GM12865 (cell line): ENCODE measurements at regions not wholly inside any gene's neighbourhood (a gene's known extent, or its start where the extent isn't known, plus 50 kb on each side); places are given as distances from the start of the nearest gene placed in this dataset.

Experiments
- DNase-seq: peaks from one replicate; pipeline ENCODE4 v3.0.0; 2010; ENCODE audit warnings: low read depth
- H3K4me3 ChIP-seq: 2 replicates; pipeline ENCODE4 v1.5.1; 2011; ENCODE audit warnings: mild to moderate bottlenecking, low read depth, low read length, control low read depth
- CTCF ChIP-seq: IDR thresholded peaks from 2 replicates; pipeline ENCODE4 v1.5.1; 2011; ENCODE audit warnings: low read length, control low read depth, low read depth, inconsistent platforms; ENCODE audit not compliant: insufficient read depth; ENCODE audit errors: missing control alignments

- no peak for DNase-seq
- no peak overlapping the region for H3K4me3 ChIP-seq
- no peak for TF ChIP-seq CTCF
These were observed 108.4 kb downstream of the XCL2 start for GRCh38 chr1:168435439-168435838.

GRCh38 chr1:168433238-168433637 is 110.6 kb downstream of the XCL2 start:
- no peak for DNase-seq
- no peak for TF ChIP-seq CTCF
- no peak overlapping the region for H3K4me3 ChIP-seq

- DNase-seq = no peak
- H3K4me3 ChIP-seq = no peak overlapping the region
- TF ChIP-seq CTCF = no peak
These were observed 111.9 kb downstream of the XCL2 start for GRCh38 chr1:168431882-168432281.

GRCh38 chr1:168430321-168430720 is 113.5 kb downstream of the XCL2 start:
- no peak for DNase-seq

GRCh38 chr1:168428063-168428731 is 115.6 kb downstream of the XCL2 start:
- DNase-seq = no peak
- no peak for TF ChIP-seq CTCF

More at GRCh38 chr1:168430321-168430720, 113.5 kb downstream of the XCL2 start:
- TF ChIP-seq CTCF = no peak
- H3K4me3 ChIP-seq = no peak overlapping the region

GRCh38 chr1:168427051-168427450 is 116.7 kb downstream of the XCL2 start:
- no peak for DNase-seq
- no peak overlapping the region for H3K4me3 ChIP-seq
- no peak for TF ChIP-seq CTCF

More at GRCh38 chr1:168428063-168428731, 115.6 kb downstream of the XCL2 start:
- no peak overlapping the region for H3K4me3 ChIP-seq

GRCh38 chr1:168424281-168424680 is 119.5 kb downstream of the XCL2 start:
- DNase-seq = no peak
- no peak overlapping the region for H3K4me3 ChIP-seq
- TF ChIP-seq CTCF = no peak
